Eye (tissue), 1 donor: ENCODE measurements at regions not wholly inside any gene's neighbourhood (a gene's known extent, or its start where the extent isn't known, plus 50 kb on each side); places are given as distances from the start of the nearest gene placed in this dataset.
"Not testable (repeated sequence)": the region's sequence is repeated elsewhere in the genome, so short reads cannot be mapped to it uniquely, and the experiment has no call there.

ENCODE experiments used
- DNase-seq: peaks from one replicate; pipeline ENCODE4 v3.0.0-alpha.2; 2015

GRCh38 chr7:35853194-35853593, 52.3 kb downstream of the SEPTIN7 start:
- DNase-seq = not testable (repeated sequence)

- DNase-seq = no peak
Observed at GRCh38 chr7:35854311-35854710, 53.5 kb downstream of the SEPTIN7 start.

- DNase-seq = no peak
Observed at GRCh38 chr7:35856175-35856574, 55.3 kb downstream of the SEPTIN7 start.

- DNase-seq = no peak
Observed at GRCh38 chr7:35860664-35861063, 59.8 kb downstream of the SEPTIN7 start.

GRCh38 chr7:35865287-35865686, 64.4 kb downstream of the SEPTIN7 start:
- no peak for DNase-seq

GRCh38 chr7:35866186-35866585, 65.3 kb downstream of the SEPTIN7 start:
- no peak for DNase-seq

- not testable (repeated sequence) for DNase-seq
Observed at GRCh38 chr7:35869117-35869516, 68.3 kb downstream of the SEPTIN7 start.

- DNase-seq = no peak
Observed at GRCh38 chr7:35869810-35870209, 69.0 kb downstream of the SEPTIN7 start.

GRCh38 chr7:35871856-35872255, 71.0 kb downstream of the SEPTIN7 start:
- no peak for DNase-seq

GRCh38 chr7:35874886-35875285, 74.0 kb downstream of the SEPTIN7 start:
- DNase-seq = no peak

- no peak for DNase-seq
Observed at GRCh38 chr7:35875292-35875691, 74.4 kb downstream of the SEPTIN7 start.

GRCh38 chr7:35878351-35878750, 77.5 kb downstream of the SEPTIN7 start:
- no peak for DNase-seq

GRCh38 chr7:35887430-35887829, 86.6 kb downstream of the SEPTIN7 start:
- not testable (repeated sequence) for DNase-seq

- DNase-seq = no peak
Observed at GRCh38 chr7:35889001-35889400, 88.1 kb downstream of the SEPTIN7 start.

- no peak for DNase-seq
Observed at GRCh38 chr7:35889870-35890269, 89.0 kb downstream of the SEPTIN7 start.

- no peak for DNase-seq
Observed at GRCh38 chr7:35891004-35891830, 90.4 kb downstream of the SEPTIN7 start.

GRCh38 chr7:35893649-35894048, 92.8 kb downstream of the SEPTIN7 start:
- no peak for DNase-seq

- no peak for DNase-seq
Observed at GRCh38 chr7:35894721-35895120, 93.9 kb downstream of the SEPTIN7 start.

- no peak for DNase-seq
Observed at GRCh38 chr7:35900651-35901050, 99.8 kb downstream of the SEPTIN7 start.

GRCh38 chr7:35905555-35905954, 104.7 kb downstream of the SEPTIN7 start:
- DNase-seq = no peak

GRCh38 chr7:35906191-35906908, 105.5 kb downstream of the SEPTIN7 start:
- peak; percentile 93 for DNase-seq

GRCh38 chr7:35908331-35909216, 107.7 kb downstream of the SEPTIN7 start:
- no peak for DNase-seq

GRCh38 chr7:35909870-35910357, 109.1 kb downstream of the SEPTIN7 start:
- no peak for DNase-seq
